Gastroesophageal sphincter (tissue), 4 donors: ENCODE measurements at regions not wholly inside any gene's neighbourhood (a gene's known extent, or its start where the extent isn't known, plus 50 kb on each side); places are given as distances from the start of the nearest gene placed in this dataset.

Experiments
- ATAC-seq: fragments of 150-250 bp; one replicate; pipeline ENCODE4 v1.9.1; 2016; ENCODE audit warnings: mild to moderate bottlenecking, moderate library complexity
- H3K27ac ChIP-seq, 4 donors: fragments of 200-600 bp; sonication (generic) in 3 of 4; 1 replicate in 3 of 4; 2 replicates in 1 of 4; pipeline ENCODE4 v1.5.1; 2016 to 2019
- H3K27me3 ChIP-seq: fragments of 200-600 bp; sonication (generic); one replicate; pipeline ENCODE4 v1.5.1; 2019
- H3K36me3 ChIP-seq, 2 donors: fragments of 200-600 bp; sonication (generic); one replicate each; pipeline ENCODE4 v1.5.1; 2019; ENCODE audit warnings: control low read depth in 1 of 2
- H3K4me1 ChIP-seq, 3 donors: fragments of 200-600 bp; sonication (generic); 1 replicate in 2 of 3; 2 replicates in 1 of 3; pipeline ENCODE4 v1.5.1; 2016 to 2019; ENCODE audit warnings: control low read depth in 2 of 3
- H3K4me3 ChIP-seq, 2 donors: fragments of 200-600 bp; sonication (generic); one replicate each; pipeline ENCODE4 v1.5.1; 2019; ENCODE audit warnings: mild to moderate bottlenecking in 1 of 2, moderate library complexity in 1 of 2
- H3K9me3 ChIP-seq, 3 donors: fragments of 200-600 bp; sonication (generic); one replicate each; pipeline ENCODE4 v1.5.1; 2017 to 2019; ENCODE audit warnings: control low read depth in 2 of 3
- CTCF ChIP-seq, 4 experiments: fragments of 200-600 bp in 2 of 4; fragments of 450-650 bp in 2 of 4; sonication (generic) in 1 of 4; IDR thresholded peaks; one replicate each; pipeline ENCODE4 v1.5.1; 2017 to 2019; ENCODE audit warnings: antibody characterized with exemption in 4 of 4, mild to moderate bottlenecking in 2 of 4, moderate library complexity in 2 of 4
- EP300 ChIP-seq: sonication (generic); formaldehyde crosslinking; IDR thresholded peaks from one replicate; pipeline ENCODE4 v1.6.1; 2017; ENCODE audit warnings: antibody characterized with exemption, mild to moderate bottlenecking
- POLR2A ChIP-seq, 2 donors: fragments of 450-650 bp; IDR thresholded peaks; one replicate each; pipeline ENCODE4 v1.6.1; 2017; ENCODE audit warnings: antibody characterized with exemption in 2 of 2, mild to moderate bottlenecking in 2 of 2, moderate library complexity in 1 of 2
- POLR2AphosphoS5 ChIP-seq: sonication (generic); formaldehyde crosslinking; IDR thresholded peaks from one replicate; pipeline ENCODE4 v1.6.1; 2017; ENCODE audit warnings: antibody characterized with exemption
- WGBS, 2 donors: methylation state at CpG; one replicate each; pipeline ENCODE4 v1.1.5; 2018; ENCODE audit warnings: low coverage in 1 of 2; 5-methylcytosine and 5-hydroxymethylcytosine counted together

GRCh38 chr5:38613992-38614836 lies 57.8 kb upstream of the LIFR start:
- 85 to 86% methylated on average over 2 to 5 of the region's 5 CpGs for WGBS, 2 donors
- Histone ChIP-seq H3K27me3 (no peaks in the 10 kb centered on the region), H3K27ac (no peak overlapping the region), H3K4me1 (no peaks in the 10 kb centered on the region), H3K4me3 (no peak overlapping the region), H3K36me3 (no peaks in the 10 kb centered on the region), H3K9me3 (peaks cover 0 to 7% (median 0%) of the 10 kb centered on the region in 3 donors)
- no peak for ATAC-seq
- TF ChIP-seq POLR2AphosphoS5 (no peak), CTCF (IDR thresholded peaks at IDR 0.05) (no peak)

GRCh38 chr5:38615042-38615441 lies 58.6 kb upstream of the LIFR start:
- Histone ChIP-seq H3K27ac (no peak overlapping the region), H3K9me3 (peaks cover 0 to 7% (median 0%) of the 10 kb centered on the region in 3 donors), H3K4me3 (no peak overlapping the region), H3K36me3 (no peaks in the 10 kb centered on the region), H3K27me3 (no peaks in the 10 kb centered on the region), H3K4me1 (no peaks in the 10 kb centered on the region)
- TF ChIP-seq POLR2AphosphoS5 (no peak), POLR2A (IDR thresholded peaks at IDR 0.05) (no peak)
- WGBS, 2 donors: 86 to 93% methylated on average over 1 of the region's 1 CpG
- no peak for ATAC-seq

- WGBS, 2 donors: 0 to 35% methylated on average over 1 to 3 of the region's 3 CpGs
- H3K4me3 ChIP-seq: no peak overlapping the region
- ATAC-seq: no peak
- no peaks in the 10 kb centered on the region for H3K4me1 ChIP-seq
- peaks cover 0 to 7% (median 0%) of the 10 kb centered on the region in 3 donors for H3K9me3 ChIP-seq
- no peaks in the 10 kb centered on the region for H3K27me3 ChIP-seq
- H3K27ac ChIP-seq: no peak overlapping the region
- H3K36me3 ChIP-seq: no peaks in the 10 kb centered on the region
- TF ChIP-seq POLR2AphosphoS5 (no peak), CTCF (IDR thresholded peaks at IDR 0.05) (no peak), EP300 (no peak), POLR2A (IDR thresholded peaks at IDR 0.05) (no peak)
These were observed 59.6 kb upstream of the LIFR start for GRCh38 chr5:38615981-38616451.

GRCh38 chr5:38618154-38618553 lies 61.7 kb upstream of the LIFR start:
- Histone ChIP-seq H3K27me3 (no peaks in the 10 kb centered on the region), H3K4me1 (no peaks in the 10 kb centered on the region), H3K27ac (no peak overlapping the region), H3K4me3 (no peak overlapping the region), H3K36me3 (no peaks in the 10 kb centered on the region), H3K9me3 (peaks cover 0 to 7% (median 0%) of the 10 kb centered on the region in 3 donors)
- 92 to 100% methylated on average over 1 of the region's 1 CpG for WGBS, 2 donors
- TF ChIP-seq POLR2AphosphoS5 (no peak), POLR2A (IDR thresholded peaks at IDR 0.05) (no peak), CTCF (IDR thresholded peaks at IDR 0.05) (no peak), EP300 (no peak)
- no peak for ATAC-seq

- peaks cover 0 to 7% (median 0%) of the 10 kb centered on the region in 3 donors for H3K9me3 ChIP-seq
- no peak for TF ChIP-seq POLR2A (IDR thresholded peaks at IDR 0.05)
- no peak for TF ChIP-seq CTCF (IDR thresholded peaks at IDR 0.05)
- no peak for TF ChIP-seq EP300
- TF ChIP-seq POLR2AphosphoS5: no peak
- no peaks in the 10 kb centered on the region for H3K36me3 ChIP-seq
- H3K4me1 ChIP-seq: no peaks in the 10 kb centered on the region
- no peak overlapping the region for H3K27ac ChIP-seq
- ATAC-seq: no peak
- no peak overlapping the region for H3K4me3 ChIP-seq
- no peaks in the 10 kb centered on the region for H3K27me3 ChIP-seq
These were observed 64.9 kb upstream of the LIFR start for GRCh38 chr5:38621331-38621730.
